ENCODE measurements at regions not wholly inside any gene's neighbourhood (a gene's known extent, or its start where the extent isn't known, plus 50 kb on each side); places are given as distances from the start of the nearest gene placed in this dataset.
"Not testable (repeated sequence)": the region's sequence is repeated elsewhere in the genome, so short reads cannot be mapped to it uniquely, and the experiment has no call there.

DNA sequence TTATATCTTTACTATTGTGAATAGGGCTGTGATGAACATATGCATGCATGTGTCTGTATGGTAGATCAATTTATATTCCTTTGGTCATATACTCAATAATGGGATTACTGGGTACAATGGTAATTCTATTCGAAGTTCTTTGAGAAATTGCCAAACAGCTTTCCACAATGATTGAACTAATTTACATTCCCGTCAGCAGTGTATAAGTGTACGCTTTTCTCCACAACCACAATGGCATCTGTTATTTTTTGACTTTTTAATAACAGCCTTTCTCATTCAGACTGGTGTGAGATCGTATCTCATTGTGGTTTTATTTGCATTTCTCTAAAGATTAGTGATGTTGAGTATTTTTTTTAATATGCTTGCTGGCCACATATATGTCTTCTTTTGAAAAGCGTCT lies 439.4 kb upstream of the KLHL4 start:
- no CpG with 5 or more reads among the region's 5 CpGs for WGBS (ENCODE audit: insufficient coverage, insufficient read length)
- Histone ChIP-seq H3K4me1 (ENCODE audit: control insufficient read depth, insufficient read depth, low read length) (no peaks in the 10 kb centered on the region), H3K4me3 (ENCODE audit: low read length) (no peak overlapping the region), H3K27ac (ENCODE audit: low read length) (no peak overlapping the region), H3K9me3 (ENCODE audit: control insufficient read depth, insufficient read depth, low read length) (no peaks in the 10 kb centered on the region), H3K27me3 (ENCODE audit: control insufficient read depth, insufficient read depth, low read length) (no peaks in the 10 kb centered on the region), H3K36me3 (ENCODE audit: control insufficient read depth, insufficient read depth, low read length) (no peaks in the 10 kb centered on the region)
- no peak for DNase-seq (ENCODE audit: low read depth, low spot score)

DNA sequence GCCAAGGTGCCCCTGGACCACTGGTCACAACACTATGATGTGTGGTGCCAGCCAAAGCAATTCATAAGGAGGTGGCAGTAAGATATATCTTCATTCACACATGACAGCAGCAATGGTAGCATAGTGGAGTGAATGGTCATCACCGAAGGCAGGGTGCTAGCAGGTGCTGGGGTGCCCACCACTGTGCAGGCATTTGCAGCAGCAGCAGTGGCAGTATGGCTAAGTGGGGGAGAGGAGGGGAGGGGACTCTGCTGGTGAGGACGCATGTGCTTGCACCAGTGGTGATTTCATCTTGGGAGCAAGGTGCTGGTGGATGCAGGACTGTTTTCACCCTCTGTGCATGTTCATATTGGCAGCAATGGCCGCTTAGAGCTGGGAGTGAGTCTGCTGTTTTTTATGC lies 419.1 kb upstream of the KLHL4 start:
- no CpG with 5 or more reads among the region's 3 CpGs for WGBS (ENCODE audit: insufficient coverage, insufficient read length)
- H3K27me3 ChIP-seq (ENCODE audit: control insufficient read depth, insufficient read depth, low read length) = no peaks in the 10 kb centered on the region
- H3K9me3 ChIP-seq (ENCODE audit: control insufficient read depth, insufficient read depth, low read length) = no peaks in the 10 kb centered on the region
- H3K4me3 ChIP-seq (ENCODE audit: low read length) = no peak overlapping the region
- DNase-seq (ENCODE audit: low read depth, low spot score) = no peak
- H3K27ac ChIP-seq (ENCODE audit: low read length) = no peak overlapping the region
- no peaks in the 10 kb centered on the region for H3K4me1 ChIP-seq (ENCODE audit: control insufficient read depth, insufficient read depth, low read length)
- H3K36me3 ChIP-seq (ENCODE audit: control insufficient read depth, insufficient read depth, low read length) = no peaks in the 10 kb centered on the region

DNA sequence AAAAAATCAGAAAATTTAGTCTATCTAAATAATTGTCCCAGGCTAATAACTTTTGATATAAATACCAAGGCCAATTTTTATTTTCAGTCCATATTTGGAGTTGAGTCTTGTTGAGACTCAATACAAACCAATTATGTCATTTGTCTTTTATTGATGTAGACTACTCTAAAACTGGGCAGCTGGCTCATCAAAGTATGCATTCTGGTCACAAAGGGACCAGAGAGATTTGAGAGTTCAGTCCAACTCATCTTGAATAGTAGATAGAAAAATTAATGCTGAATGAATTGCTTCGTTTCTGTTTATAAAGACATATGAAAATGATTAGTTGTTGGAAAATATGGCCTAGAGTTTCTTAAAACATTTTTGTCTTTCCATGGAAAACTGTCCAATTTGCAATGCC lies 412.5 kb upstream of the KLHL4 start:
- Histone ChIP-seq H3K27me3 (ENCODE audit: control insufficient read depth, insufficient read depth, low read length) (no peaks in the 10 kb centered on the region), H3K4me3 (ENCODE audit: low read length) (no peak overlapping the region), H3K27ac (ENCODE audit: low read length) (no peak overlapping the region), H3K9me3 (ENCODE audit: control insufficient read depth, insufficient read depth, low read length) (no peaks in the 10 kb centered on the region), H3K4me1 (ENCODE audit: control insufficient read depth, insufficient read depth, low read length) (no peaks in the 10 kb centered on the region), H3K36me3 (ENCODE audit: control insufficient read depth, insufficient read depth, low read length) (no peaks in the 10 kb centered on the region)
- no CpG with 5 or more reads among the region's 1 CpG for WGBS (ENCODE audit: insufficient coverage, insufficient read length)
- no peak for DNase-seq (ENCODE audit: low read depth, low spot score)

DNA sequence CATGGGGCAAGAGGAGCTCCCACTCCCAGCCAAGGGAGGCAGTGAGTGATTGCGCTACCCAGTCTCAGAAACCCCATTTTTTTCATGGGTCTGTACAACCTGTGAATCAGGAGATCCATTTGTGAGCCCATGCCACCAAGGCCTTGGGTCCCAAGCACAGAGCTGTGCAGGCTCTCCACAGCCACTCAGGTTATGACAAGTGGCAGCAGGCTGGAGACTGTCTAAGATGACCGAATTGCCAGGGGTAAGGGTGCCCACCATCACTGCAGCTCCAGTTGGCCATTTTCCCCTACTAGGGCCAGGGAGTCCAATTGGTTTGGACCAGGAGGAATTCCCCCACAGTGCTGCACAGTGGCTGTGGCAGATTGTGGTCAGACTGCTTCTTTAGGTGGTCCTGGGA lies 407.5 kb upstream of the KLHL4 start:
- H3K4me1 ChIP-seq (ENCODE audit: control insufficient read depth, insufficient read depth, low read length) = no peaks in the 10 kb centered on the region
- H3K4me3 ChIP-seq (ENCODE audit: low read length) = no peak overlapping the region
- H3K27ac ChIP-seq (ENCODE audit: low read length) = no peak overlapping the region
- no peaks in the 10 kb centered on the region; the same call in 1 of the 2 replicates for H3K27me3 ChIP-seq (ENCODE audit: control insufficient read depth, insufficient read depth, low read length)
- WGBS (ENCODE audit: insufficient coverage, insufficient read length) = no CpG with 5 or more reads among the region's 2 CpGs
- no peaks in the 10 kb centered on the region for H3K9me3 ChIP-seq (ENCODE audit: control insufficient read depth, insufficient read depth, low read length)
- H3K36me3 ChIP-seq (ENCODE audit: control insufficient read depth, insufficient read depth, low read length) = no peaks in the 10 kb centered on the region
- no peak for DNase-seq (ENCODE audit: low read depth, low spot score)

DNA sequence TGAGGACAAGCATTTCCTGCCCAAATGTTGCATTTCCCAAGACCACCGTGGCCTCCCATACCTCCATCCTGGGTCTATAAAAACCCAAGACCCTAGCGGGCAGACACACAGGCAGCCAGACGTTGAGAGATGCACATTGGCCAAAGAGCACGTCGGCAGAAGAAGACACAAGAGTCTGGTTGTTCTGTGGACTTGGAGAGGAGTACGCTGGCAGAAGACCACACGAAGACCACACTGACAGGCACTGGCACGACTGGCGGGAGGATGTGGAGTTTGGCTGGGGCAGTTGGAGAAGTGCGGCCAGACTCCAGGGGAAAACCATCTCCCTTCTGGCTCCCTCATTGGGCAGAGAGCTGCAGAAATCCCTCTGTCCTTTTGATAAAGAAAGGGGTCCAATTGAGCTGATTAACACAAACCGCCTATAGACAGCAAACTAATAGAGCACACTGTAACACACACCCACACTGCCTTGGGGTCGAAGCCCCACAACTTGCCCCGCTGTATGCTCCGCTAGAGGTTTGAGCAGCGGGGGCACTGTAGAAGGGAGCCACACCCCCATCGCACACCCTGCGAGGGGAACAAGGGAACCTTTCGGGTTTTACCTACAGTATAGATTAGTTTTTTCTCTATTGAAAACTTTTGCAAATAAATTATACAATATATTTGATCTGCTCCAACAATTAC lies 376.7 kb upstream of the KLHL4 start:
- no peak for DNase-seq (ENCODE audit: low read depth, low spot score)
- Histone ChIP-seq H3K4me1 (ENCODE audit: control insufficient read depth, insufficient read depth, low read length) (no peaks in the 10 kb centered on the region), H3K4me3 (ENCODE audit: low read length) (no peak overlapping the region), H3K27me3 (ENCODE audit: control insufficient read depth, insufficient read depth, low read length) (no peaks in the 10 kb centered on the region), H3K36me3 (ENCODE audit: control insufficient read depth, insufficient read depth, low read length) (no peaks in the 10 kb centered on the region), H3K9me3 (ENCODE audit: control insufficient read depth, insufficient read depth, low read length) (no peaks in the 10 kb centered on the region), H3K27ac (ENCODE audit: low read length) (no peak overlapping the region)
- no CpG with 5 or more reads among the region's 18 CpGs for WGBS (ENCODE audit: insufficient coverage, insufficient read length)

DNA sequence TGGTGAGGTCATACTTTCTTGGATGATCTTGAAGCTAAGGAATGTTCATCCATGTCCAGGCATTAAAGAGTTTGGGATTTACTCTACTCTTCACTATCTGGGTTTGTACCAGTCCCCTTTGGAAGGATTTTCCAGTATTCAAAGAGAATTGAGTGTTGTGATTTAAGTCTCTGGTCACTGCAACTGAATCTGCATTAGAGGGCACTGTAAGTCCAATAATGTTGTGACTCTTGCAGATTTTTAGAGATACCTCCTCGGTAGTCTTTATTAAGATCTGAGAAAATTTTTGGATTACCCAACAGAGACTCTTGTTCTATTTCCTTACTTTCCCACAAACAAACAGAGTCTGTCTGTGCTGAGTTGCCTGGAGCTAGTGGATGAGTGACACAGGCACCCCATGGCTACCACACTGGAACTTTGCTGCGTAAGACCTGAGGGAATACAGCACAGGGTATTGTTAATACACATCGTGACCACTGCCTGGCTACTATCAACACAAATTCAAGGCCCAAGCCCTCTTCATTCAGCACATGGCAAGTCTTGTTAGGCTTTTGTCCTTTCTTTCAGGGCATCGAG lies 357.1 kb upstream of the KLHL4 start:
- Histone ChIP-seq H3K4me1 (ENCODE audit: control insufficient read depth, insufficient read depth, low read length) (no peaks in the 10 kb centered on the region), H3K27me3 (ENCODE audit: control insufficient read depth, insufficient read depth, low read length) (no peaks in the 10 kb centered on the region), H3K36me3 (ENCODE audit: control insufficient read depth, insufficient read depth, low read length) (no peaks in the 10 kb centered on the region), H3K9me3 (ENCODE audit: control insufficient read depth, insufficient read depth, low read length) (no peaks in the 10 kb centered on the region), H3K27ac (ENCODE audit: low read length) (no peak overlapping the region), H3K4me3 (ENCODE audit: low read length) (no peak overlapping the region)
- WGBS (ENCODE audit: insufficient coverage, insufficient read length) = no CpG with 5 or more reads among the region's 4 CpGs
- no peak for DNase-seq (ENCODE audit: low read depth, low spot score)

DNA sequence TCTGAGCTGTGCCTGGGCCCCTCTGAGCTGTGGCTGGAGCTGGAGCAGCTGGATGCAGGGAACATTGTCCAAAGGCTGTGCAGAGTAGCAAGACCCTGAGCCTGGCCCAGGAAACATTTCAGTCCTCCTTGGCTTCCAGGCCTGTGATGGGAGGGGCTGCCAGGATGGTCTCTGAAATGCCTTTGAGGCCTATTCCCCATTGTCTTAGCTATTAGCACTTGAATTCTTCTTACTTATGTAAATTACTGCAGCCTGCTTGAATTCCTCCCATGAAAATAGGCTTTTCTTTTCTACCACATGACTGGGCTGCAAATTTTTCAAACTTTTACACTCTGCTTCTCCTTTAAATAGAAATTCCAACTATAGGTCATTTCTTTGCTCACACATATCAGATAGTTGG lies 349.8 kb upstream of the KLHL4 start:
- H3K4me1 ChIP-seq (ENCODE audit: control insufficient read depth, insufficient read depth, low read length) = no peaks in the 10 kb centered on the region
- no peak overlapping the region for H3K4me3 ChIP-seq (ENCODE audit: low read length)
- H3K9me3 ChIP-seq (ENCODE audit: control insufficient read depth, insufficient read depth, low read length) = no peaks in the 10 kb centered on the region
- no peaks in the 10 kb centered on the region for H3K27me3 ChIP-seq (ENCODE audit: control insufficient read depth, insufficient read depth, low read length)
- H3K36me3 ChIP-seq (ENCODE audit: control insufficient read depth, insufficient read depth, low read length) = no peaks in the 10 kb centered on the region
- DNase-seq (ENCODE audit: low read depth, low spot score) = no peak
- H3K27ac ChIP-seq (ENCODE audit: low read length) = no peak overlapping the region

DNA sequence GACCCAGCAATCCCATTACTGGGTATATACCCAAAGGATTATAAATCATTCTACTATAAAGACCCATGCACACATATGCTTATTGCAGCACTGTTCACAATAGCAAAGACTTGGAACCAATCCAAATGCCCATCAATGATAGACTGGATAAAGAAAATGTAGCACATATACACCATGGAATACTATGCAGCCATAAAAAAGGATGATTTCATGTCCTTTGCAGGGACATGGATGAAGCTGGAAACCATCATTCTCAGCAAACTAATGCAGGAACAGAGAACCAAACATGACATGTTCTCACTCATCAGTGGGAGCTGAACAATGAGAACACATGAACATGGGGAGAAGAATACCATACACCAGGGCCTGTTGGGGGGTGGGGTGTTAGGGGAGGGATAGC lies 339.6 kb upstream of the KLHL4 start:
- not testable (repeated sequence) for H3K4me1 ChIP-seq (ENCODE audit: control insufficient read depth, insufficient read depth, low read length); H3K9me3 ChIP-seq (ENCODE audit: control insufficient read depth, insufficient read depth, low read length)

More for the DNA sequence above, 339.6 kb upstream of the KLHL4 start:
- H3K27me3 ChIP-seq (ENCODE audit: control insufficient read depth, insufficient read depth, low read length); H3K4me3 ChIP-seq (ENCODE audit: low read length); DNase-seq (ENCODE audit: low read depth, low spot score); H3K36me3 ChIP-seq (ENCODE audit: control insufficient read depth, insufficient read depth, low read length); H3K27ac ChIP-seq (ENCODE audit: low read length): not testable (repeated sequence)

Data from iPS DF 6.9 (cell line).